ENCODE measurements at regions not wholly inside any gene's neighbourhood (a gene's known extent, or its start where the extent isn't known, plus 50 kb on each side); places are given as distances from the start of the nearest gene placed in this dataset.
"Not testable (repeated sequence)": the region's sequence is repeated elsewhere in the genome, so short reads cannot be mapped to it uniquely, and the experiment has no call there.

- TF ChIP-seq RFX7 (CRISPR knock-in tag; IDR thresholded peaks at IDR 0.05); FOXA3 (CRISPR knock-in tag; conservative IDR thresholded peaks at IDR 0.05 in 1 of 2, IDR thresholded peaks at IDR 0.05 in 1 of 2): not testable (repeated sequence)
Measured at GRCh38 chr5:86510330-86510915, 107.3 kb upstream of the COX7C start.
